ENCODE measurements at regions not wholly inside any gene's neighbourhood (a gene's known extent, or its start where the extent isn't known, plus 50 kb on each side); places are given as distances from the start of the nearest gene placed in this dataset.

- no peak overlapping the region for H3K27ac ChIP-seq (ENCODE audit: insufficient read depth, low read length)
- H2AFZ ChIP-seq (ENCODE audit: low read length): no peak overlapping the region
- H3K4me1 ChIP-seq (ENCODE audit: control insufficient read depth, extremely low read depth, insufficient read depth, low read length): no peaks in the 10 kb centered on the region
- H3K36me3 ChIP-seq (ENCODE audit: control insufficient read depth, insufficient read depth, low read length): no peaks in the 10 kb centered on the region
- no peaks in the 10 kb centered on the region for H3K79me2 ChIP-seq (ENCODE audit: control insufficient read depth, insufficient read depth, low read length)
- no peaks in the 10 kb centered on the region for H4K20me1 ChIP-seq (ENCODE audit: control insufficient read depth, extremely low read depth, insufficient read depth, low read length)
- no peaks in the 10 kb centered on the region for H3K27me3 ChIP-seq (ENCODE audit: control insufficient read depth, insufficient read depth, low read length)
- H3K9me3 ChIP-seq (ENCODE audit: control insufficient read depth, insufficient read depth, low read depth, low read length): no peaks in the 10 kb centered on the region
- H3K9ac ChIP-seq (ENCODE audit: insufficient read depth, low read length): no peak overlapping the region
- no peak for DNase-seq (ENCODE audit: low read depth in 2 of 2)
- TF ChIP-seq, protein P1, sequence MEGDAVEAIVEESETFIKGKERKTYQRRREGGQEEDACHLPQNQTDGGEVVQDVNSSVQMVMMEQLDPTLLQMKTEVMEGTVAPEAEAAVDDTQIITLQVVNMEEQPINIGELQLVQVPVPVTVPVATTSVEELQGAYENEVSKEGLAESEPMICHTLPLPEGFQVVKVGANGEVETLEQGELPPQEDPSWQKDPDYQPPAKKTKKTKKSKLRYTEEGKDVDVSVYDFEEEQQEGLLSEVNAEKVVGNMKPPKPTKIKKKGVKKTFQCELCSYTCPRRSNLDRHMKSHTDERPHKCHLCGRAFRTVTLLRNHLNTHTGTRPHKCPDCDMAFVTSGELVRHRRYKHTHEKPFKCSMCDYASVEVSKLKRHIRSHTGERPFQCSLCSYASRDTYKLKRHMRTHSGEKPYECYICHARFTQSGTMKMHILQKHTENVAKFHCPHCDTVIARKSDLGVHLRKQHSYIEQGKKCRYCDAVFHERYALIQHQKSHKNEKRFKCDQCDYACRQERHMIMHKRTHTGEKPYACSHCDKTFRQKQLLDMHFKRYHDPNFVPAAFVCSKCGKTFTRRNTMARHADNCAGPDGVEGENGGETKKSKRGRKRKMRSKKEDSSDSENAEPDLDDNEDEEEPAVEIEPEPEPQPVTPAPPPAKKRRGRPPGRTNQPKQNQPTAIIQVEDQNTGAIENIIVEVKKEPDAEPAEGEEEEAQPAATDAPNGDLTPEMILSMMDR (conservative IDR thresholded peaks at IDR 0.05 in 1 of 2, IDR thresholded peaks at IDR 0.05 in 1 of 2; ENCODE audit: low read depth in 1 of 2, low read length in 2 of 2): no peak
- no peak for TF ChIP-seq EZH2 (IDR thresholded peaks at IDR 0.05; ENCODE audit: low read length, missing control alignments)
- H3K4me3 ChIP-seq (replicated peaks in 1 of 4; ENCODE audit: control extremely low read depth in 1 of 4, insufficient read depth in 1 of 4, low read depth in 3 of 4, low read length in 4 of 4): no peak overlapping the region
- H3K4me2 ChIP-seq (ENCODE audit: extremely low read depth, insufficient read depth, low read length): no peak overlapping the region
Measured at GRCh38 chr2:2926858-2927175, 450.8 kb downstream of the EIPR1 start.

- H3K9me3 ChIP-seq (ENCODE audit: control insufficient read depth, insufficient read depth, low read depth, low read length): no peaks in the 10 kb centered on the region
- H3K9ac ChIP-seq (ENCODE audit: insufficient read depth, low read length): no peak overlapping the region
- H3K4me1 ChIP-seq (ENCODE audit: control insufficient read depth, extremely low read depth, insufficient read depth, low read length): no peaks in the 10 kb centered on the region
- H3K36me3 ChIP-seq (ENCODE audit: control insufficient read depth, insufficient read depth, low read length): no peaks in the 10 kb centered on the region
- H2AFZ ChIP-seq (ENCODE audit: low read length): no peak overlapping the region
- H3K4me2 ChIP-seq (ENCODE audit: extremely low read depth, insufficient read depth, low read length): no peak overlapping the region
- TF ChIP-seq, protein P1 (conservative IDR thresholded peaks at IDR 0.05 in 1 of 2, IDR thresholded peaks at IDR 0.05 in 1 of 2; ENCODE audit: low read depth in 1 of 2, low read length in 2 of 2): no peak
- TF ChIP-seq EZH2 (IDR thresholded peaks at IDR 0.05; ENCODE audit: low read length, missing control alignments): no peak
- no peak overlapping the region for H3K4me3 ChIP-seq (replicated peaks in 1 of 4; ENCODE audit: control extremely low read depth in 1 of 4, insufficient read depth in 1 of 4, low read depth in 3 of 4, low read length in 4 of 4)
- H3K79me2 ChIP-seq (ENCODE audit: control insufficient read depth, insufficient read depth, low read length): no peaks in the 10 kb centered on the region
- H3K27ac ChIP-seq (ENCODE audit: insufficient read depth, low read length): no peak overlapping the region
- no peak for DNase-seq (ENCODE audit: low read depth in 2 of 2)
- H4K20me1 ChIP-seq (ENCODE audit: control insufficient read depth, extremely low read depth, insufficient read depth, low read length): no peaks in the 10 kb centered on the region
- H3K27me3 ChIP-seq (ENCODE audit: control insufficient read depth, insufficient read depth, low read length): no peaks in the 10 kb centered on the region
Measured at GRCh38 chr2:2926009-2926857, 451.4 kb downstream of the EIPR1 start.

DNA sequence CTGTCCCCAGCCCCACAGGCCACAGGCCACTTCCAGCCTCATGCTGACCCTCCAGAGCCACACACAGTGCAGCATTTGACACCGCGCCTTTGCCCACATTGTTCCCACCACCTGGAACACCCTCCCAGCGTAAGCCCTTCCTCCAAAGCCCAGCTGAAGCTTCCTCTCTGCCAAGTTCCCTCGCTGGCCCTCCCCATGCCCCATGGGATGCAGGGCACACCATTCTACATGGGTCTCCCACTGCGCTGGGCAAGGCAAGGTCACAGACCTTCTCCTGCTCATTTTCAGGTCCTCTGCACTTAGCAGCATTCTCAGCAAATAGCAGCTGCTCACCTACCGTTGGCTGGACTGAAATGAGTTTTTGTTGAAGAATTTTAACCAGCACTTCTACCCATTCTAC lies 455.5 kb downstream of the EIPR1 start:
- H3K27ac ChIP-seq (ENCODE audit: insufficient read depth, low read length): no peak overlapping the region
- no peak overlapping the region for H3K9ac ChIP-seq (ENCODE audit: insufficient read depth, low read length)
- H3K79me2 ChIP-seq (ENCODE audit: control insufficient read depth, insufficient read depth, low read length): no peaks in the 10 kb centered on the region
- H2AFZ ChIP-seq (ENCODE audit: low read length): no peak overlapping the region
- DNase-seq (ENCODE audit: low read depth in 2 of 2): no peak
- H4K20me1 ChIP-seq (ENCODE audit: control insufficient read depth, extremely low read depth, insufficient read depth, low read length): no peaks in the 10 kb centered on the region
- H3K4me1 ChIP-seq (ENCODE audit: control insufficient read depth, extremely low read depth, insufficient read depth, low read length): no peaks in the 10 kb centered on the region
- no peaks in the 10 kb centered on the region for H3K27me3 ChIP-seq (ENCODE audit: control insufficient read depth, insufficient read depth, low read length)
- no peak for TF ChIP-seq EZH2 (IDR thresholded peaks at IDR 0.05; ENCODE audit: low read length, missing control alignments)
- TF ChIP-seq, protein P1 (conservative IDR thresholded peaks at IDR 0.05 in 1 of 2, IDR thresholded peaks at IDR 0.05 in 1 of 2; ENCODE audit: low read depth in 1 of 2, low read length in 2 of 2): no peak
- H3K4me2 ChIP-seq (ENCODE audit: extremely low read depth, insufficient read depth, low read length): no peak overlapping the region
- H3K36me3 ChIP-seq (ENCODE audit: control insufficient read depth, insufficient read depth, low read length): no peaks in the 10 kb centered on the region
- no peaks in the 10 kb centered on the region for H3K9me3 ChIP-seq (ENCODE audit: control insufficient read depth, insufficient read depth, low read depth, low read length)
- H3K4me3 ChIP-seq (replicated peaks in 1 of 4; ENCODE audit: control extremely low read depth in 1 of 4, insufficient read depth in 1 of 4, low read depth in 3 of 4, low read length in 4 of 4): no peak overlapping the region

All from fibroblast of lung (primary cell).